ENCODE measurements at regions not wholly inside any gene's neighbourhood (a gene's known extent, or its start where the extent isn't known, plus 50 kb on each side); places are given as distances from the start of the nearest gene placed in this dataset.

GRCh38 chr3:124156866-124157712 lies 165.2 kb upstream of the ROPN1 start:
- no peak overlapping the region for H3K4me2 ChIP-seq (ENCODE audit: low read length)

GRCh38 chr3:124157748-124158147 lies 165.8 kb upstream of the ROPN1 start:
- H3K27me3 ChIP-seq (ENCODE audit: control insufficient read depth, low read length) = peaks cover 8% of the 10 kb centered on the region; the same call in 1 of the 2 replicates
- H3K9me3 ChIP-seq (ENCODE audit: control insufficient read depth, insufficient read depth, low read length) = no peaks in the 10 kb centered on the region
- TF ChIP-seq EZH2phosphoT487 (IDR thresholded peaks at IDR 0.05; ENCODE audit: borderline replicate concordance, low read length) (no peak), CTCF (IDR thresholded peaks at IDR 0.05; ENCODE audit: low read depth, low read length, poor library complexity, severe bottlenecking) (no peak)
- H3K27ac ChIP-seq (ENCODE audit: low read depth, low read length) = no peak overlapping the region
- no peaks in the 10 kb centered on the region for H3K4me1 ChIP-seq (ENCODE audit: control insufficient read depth, low read length)
- H3K4me2 ChIP-seq (ENCODE audit: low read length) = no peak overlapping the region
- no peaks in the 10 kb centered on the region for H3K9me2 ChIP-seq (replicated peaks; ENCODE audit: control insufficient read depth, low read length)
- no peaks in the 10 kb centered on the region for H3K36me3 ChIP-seq (ENCODE audit: control insufficient read depth, low read length)
- no peak overlapping the region for H3K4me3 ChIP-seq (ENCODE audit: low read length)
- no peaks in the 10 kb centered on the region for H3K79me2 ChIP-seq (ENCODE audit: control insufficient read depth, low read length)
- no peaks in the 10 kb centered on the region for H4K20me1 ChIP-seq (ENCODE audit: control insufficient read depth, insufficient read depth, low read depth, low read length)
- H3F3A ChIP-seq (ENCODE audit: control insufficient read depth, insufficient read depth) = no peaks in the 10 kb centered on the region

More at GRCh38 chr3:124156866-124157712, 165.2 kb upstream of the ROPN1 start:
- H4K20me1 ChIP-seq (ENCODE audit: control insufficient read depth, insufficient read depth, low read depth, low read length) = no peaks in the 10 kb centered on the region
- peaks cover 6% of the 10 kb centered on the region; the same call in 1 of the 2 replicates for H3K27me3 ChIP-seq (ENCODE audit: control insufficient read depth, low read length)
- H3K79me2 ChIP-seq (ENCODE audit: control insufficient read depth, low read length) = no peaks in the 10 kb centered on the region
- no peak for TF ChIP-seq CTCF (IDR thresholded peaks at IDR 0.05; ENCODE audit: low read depth, low read length, poor library complexity, severe bottlenecking)
- no peak for TF ChIP-seq EZH2phosphoT487 (IDR thresholded peaks at IDR 0.05; ENCODE audit: borderline replicate concordance, low read length)
- H3K27ac ChIP-seq (ENCODE audit: low read depth, low read length) = no peak overlapping the region
- H3K36me3 ChIP-seq (ENCODE audit: control insufficient read depth, low read length) = no peaks in the 10 kb centered on the region
- H3K4me1 ChIP-seq (ENCODE audit: control insufficient read depth, low read length) = no peaks in the 10 kb centered on the region
- no peaks in the 10 kb centered on the region for H3F3A ChIP-seq (ENCODE audit: control insufficient read depth, insufficient read depth)
- H3K4me3 ChIP-seq (ENCODE audit: low read length) = no peak overlapping the region
- H3K9me2 ChIP-seq (replicated peaks; ENCODE audit: control insufficient read depth, low read length) = no peaks in the 10 kb centered on the region
- H3K9me3 ChIP-seq (ENCODE audit: control insufficient read depth, insufficient read depth, low read length) = no peaks in the 10 kb centered on the region

- H3K4me3 ChIP-seq (ENCODE audit: low read length) = no peak overlapping the region
- no peaks in the 10 kb centered on the region for H3K36me3 ChIP-seq (ENCODE audit: control insufficient read depth, low read length)
- H3K9me3 ChIP-seq (ENCODE audit: control insufficient read depth, insufficient read depth, low read length) = no peaks in the 10 kb centered on the region
- H4K20me1 ChIP-seq (ENCODE audit: control insufficient read depth, insufficient read depth, low read depth, low read length) = no peaks in the 10 kb centered on the region
- H3K9me2 ChIP-seq (replicated peaks; ENCODE audit: control insufficient read depth, low read length) = no peaks in the 10 kb centered on the region
- no peaks in the 10 kb centered on the region for H3K79me2 ChIP-seq (ENCODE audit: control insufficient read depth, low read length)
- no peak overlapping the region for H3K27ac ChIP-seq (ENCODE audit: low read depth, low read length)
- no peaks in the 10 kb centered on the region for H3K4me1 ChIP-seq (ENCODE audit: control insufficient read depth, low read length)
- H3F3A ChIP-seq (ENCODE audit: control insufficient read depth, insufficient read depth) = no peaks in the 10 kb centered on the region
- no peak overlapping the region for H3K4me2 ChIP-seq (ENCODE audit: low read length)
- H3K27me3 ChIP-seq (ENCODE audit: control insufficient read depth, low read length) = peaks cover 12% of the 10 kb centered on the region; the same call in 1 of the 2 replicates
- TF ChIP-seq EZH2phosphoT487 (IDR thresholded peaks at IDR 0.05; ENCODE audit: borderline replicate concordance, low read length) (no peak), CTCF (IDR thresholded peaks at IDR 0.05; ENCODE audit: low read depth, low read length, poor library complexity, severe bottlenecking) (no peak)
Measured at GRCh38 chr3:124158168-124158881, 166.4 kb upstream of the ROPN1 start.

Measured in DOHH2 (cell line).